IMR-90 (cell line): ENCODE measurements at regions not wholly inside any gene's neighbourhood (a gene's known extent, or its start where the extent isn't known, plus 50 kb on each side); places are given as distances from the start of the nearest gene placed in this dataset.

Experiments used
- ATAC-seq: fragments of 200-7000 bp; cut with Tn5 transposase; 2 replicates; pipeline ENCODE4 v1.9.1; 2020; ENCODE audit warnings: low read depth, mild to moderate bottlenecking, moderate library complexity
- BruUV-seq: library from RNA; stranded (reverse); fragments of 400-500 nt; replicated peaks from 2 replicates; lab custom pipeline; 2021; lab: Mats Ljungman, UMichigan
- CTCF ChIA-PET: fragments of 300-600 bp; formaldehyde crosslinking; extraction: SDS; loops from one replicate; lab custom pipeline; 2021; ENCODE audit warnings: antibody characterized with exemption; lab: Yijun Ruan, JAX
- POLR2A ChIA-PET: fragments of 300-600 bp; sonication (Branson Sonifier 250); formaldehyde crosslinking; loops from one replicate; lab custom pipeline; 2022; ENCODE audit warnings: antibody characterized with exemption; ENCODE audit not compliant: unreplicated experiment; lab: Charles Lee
- DNase-seq: peaks from one replicate; pipeline ENCODE4 v3.0.0; 2013
- H2AFZ ChIP-seq: replicated peaks from 2 replicates; pipeline ENCODE3; 2013; ENCODE audit warnings: low read length, mild to moderate bottlenecking; ENCODE audit not compliant: poor library complexity
- H2AK5ac ChIP-seq: 2 replicates; pipeline ENCODE4 v1.6.1; 2013; ENCODE audit warnings: low read depth, low read length, inconsistent platforms
- H2AK9ac ChIP-seq: replicated peaks from 2 replicates; pipeline ENCODE3; 2013; ENCODE audit warnings: mild to moderate bottlenecking, low read depth, low read length, moderate library complexity; ENCODE audit not compliant: poor library complexity
- H2BK120ac ChIP-seq: 2 replicates; pipeline ENCODE4 v1.6.1; 2013; ENCODE audit warnings: low read depth, low read length, inconsistent platforms
- H2BK15ac ChIP-seq: 3 replicates; pipeline ENCODE4 v1.6.1; 2013; ENCODE audit warnings: low read depth, low read length, inconsistent platforms
- H2BK20ac ChIP-seq: 2 replicates; pipeline ENCODE4 v1.6.1; 2013; ENCODE audit warnings: low read depth, mild to moderate bottlenecking, inconsistent platforms, low read length, moderate library complexity
- H2BK5ac ChIP-seq: 2 replicates; pipeline ENCODE4 v1.6.1; 2013; ENCODE audit warnings: mild to moderate bottlenecking, low read depth, low read length, inconsistent platforms; ENCODE audit not compliant: poor library complexity, severe bottlenecking
- H3K14ac ChIP-seq: replicated peaks from 2 replicates; pipeline ENCODE4 v1.6.1; 2013; ENCODE audit warnings: low read depth, low read length, inconsistent platforms
- H3K18ac ChIP-seq: 2 replicates; pipeline ENCODE4 v1.6.1; 2013; ENCODE audit warnings: low read depth, low read length, control low read depth
- H3K23ac ChIP-seq: 2 replicates; pipeline ENCODE4 v1.6.1; 2013; ENCODE audit warnings: low read depth, low read length, inconsistent platforms
- H3K27ac ChIP-seq: 2 replicates; pipeline ENCODE4 v1.5.1; 2013; ENCODE audit warnings: mild to moderate bottlenecking, control low read depth, low read length; ENCODE audit not compliant: insufficient read depth
- H3K27me3 ChIP-seq: 2 replicates; pipeline ENCODE4 v1.6.1; 2013; ENCODE audit warnings: low read length; ENCODE audit not compliant: control insufficient read depth, insufficient read depth
- H3K36me3 ChIP-seq: 2 replicates; pipeline ENCODE4 v1.6.1; 2013; ENCODE audit warnings: low read length, mixed read lengths; ENCODE audit not compliant: control insufficient read depth, insufficient read depth
- H3K4ac ChIP-seq: 2 replicates; pipeline ENCODE4 v1.6.1; 2013; ENCODE audit warnings: low read depth, low read length, inconsistent platforms
- H3K4me1 ChIP-seq: 2 replicates; pipeline ENCODE4 v1.6.1; 2013; ENCODE audit warnings: low read length, mixed read lengths; ENCODE audit not compliant: control insufficient read depth, insufficient read depth
- H3K4me2 ChIP-seq: 2 replicates; pipeline ENCODE4 v1.6.1; 2013; ENCODE audit warnings: low read depth, mild to moderate bottlenecking, control low read depth, low read length, moderate library complexity
- H3K4me3 ChIP-seq: 2 replicates; pipeline ENCODE4 v1.5.1; 2013; ENCODE audit warnings: low read depth, mild to moderate bottlenecking, control low read depth, low read length, moderate library complexity; ENCODE audit not compliant: insufficient read depth
- H3K56ac ChIP-seq: 2 replicates; pipeline ENCODE4 v1.6.1; 2013; ENCODE audit warnings: low read length, inconsistent platforms; ENCODE audit not compliant: insufficient read depth; ENCODE audit errors: extremely low read depth
- H3K79me1 ChIP-seq, 2 experiments: 2 replicates each; pipeline ENCODE4 v1.6.1; 2013; ENCODE audit warnings: low read length in 2 of 2, inconsistent platforms in 1 of 2, low read depth in 1 of 2
- H3K9ac ChIP-seq: 2 replicates; pipeline ENCODE4 v1.6.1; 2013; ENCODE audit warnings: low read depth, low read length, control low read depth
- H3K9me1 ChIP-seq: 2 replicates; pipeline ENCODE4 v1.6.1; 2013; ENCODE audit warnings: low read length, inconsistent platforms; ENCODE audit not compliant: insufficient read depth
- H3K9me3 ChIP-seq: 2 replicates; pipeline ENCODE4 v1.6.1; 2013; ENCODE audit warnings: low read length; ENCODE audit not compliant: control insufficient read depth, insufficient read depth
- H4K20me1 ChIP-seq: 2 replicates; pipeline ENCODE4 v1.6.1; 2013; ENCODE audit warnings: low read length, inconsistent platforms; ENCODE audit not compliant: insufficient read depth
- H4K5ac ChIP-seq: 2 replicates; pipeline ENCODE4 v1.6.1; 2013; ENCODE audit warnings: mild to moderate bottlenecking, low read depth, low read length, control low read depth
- H4K8ac ChIP-seq, 2 experiments: 2 replicates each; pipeline ENCODE4 v1.6.1; 2013; ENCODE audit warnings: low read depth in 2 of 2, low read length in 2 of 2, control low read depth in 1 of 2, inconsistent platforms in 1 of 2
- H4K91ac ChIP-seq: 2 replicates; pipeline ENCODE4 v1.6.1; 2013; ENCODE audit warnings: low read depth, low read length, inconsistent platforms; ENCODE audit not compliant: insufficient read depth
- BHLHE40 ChIP-seq: fragments of 150-350 bp; IDR thresholded peaks from 2 replicates; pipeline ENCODE4 v1.6.1; 2016; ENCODE audit warnings: mild to moderate bottlenecking, low read depth, low read length
- CEBPB ChIP-seq: IDR thresholded peaks from 2 replicates; pipeline ENCODE4 v1.6.1; 2012; ENCODE audit warnings: low read depth, low read length, improper control_type of control experiment
- FOS ChIP-seq: fragments of 150-350 bp; IDR thresholded peaks from 2 replicates; pipeline ENCODE4 v1.6.1; 2016; ENCODE audit warnings: low read depth, low read length
- MAZ ChIP-seq: IDR thresholded peaks from 2 replicates; pipeline ENCODE4 v1.6.1; 2012; ENCODE audit warnings: low read depth, mild to moderate bottlenecking, low read length, improper control_type of control experiment, moderate library complexity, borderline replicate concordance
- NFE2L2 ChIP-seq: fragments of 150-350 bp; IDR thresholded peaks from 2 replicates; pipeline ENCODE4 v1.6.1; 2016; ENCODE audit warnings: low read depth, mild to moderate bottlenecking, low read length
- RCOR1 ChIP-seq: IDR thresholded peaks from 2 replicates; pipeline ENCODE4 v1.6.1; 2012; ENCODE audit warnings: mild to moderate bottlenecking, low read length, improper control_type of control experiment; ENCODE audit not compliant: insufficient replicate concordance
- WGBS, 2 experiments: methylation state at CpG; one replicate each; pipeline versions ENCODE4 v1.1.5 to v1.1.7; 2013; ENCODE audit warnings: missing lambda C conversion rate in 2 of 2; ENCODE audit not compliant: insufficient read length in 1 of 2; ENCODE audit errors: extremely low coverage in 2 of 2; 5-methylcytosine and 5-hydroxymethylcytosine counted together
- dilution Hi-C: fragments of 300-500 bp; cut with HindIII; formaldehyde crosslinking; loops from one replicate; pipeline ENCODE4 v1.14.3; 2018; ENCODE audit warnings: low sequenced_read_pairs; ENCODE audit not compliant: unreplicated experiment
- in situ Hi-C: fragments of 300-500 bp; cut with MboI; formaldehyde crosslinking; loops from 3 replicates; pipeline ENCODE4 v1.14.3; 2019; ENCODE audit warnings: low sequenced_read_pairs, inconsistent platforms, mixed read lengths
- intact Hi-C: fragments of 100-400 bp; cut with micrococcal nuclease; formaldehyde crosslinking; loops from 2 replicates; pipeline ENCODE4 v1.10.0; 2022
- TF ChIP-seq, protein P1 (sequence below): fragments of 150-350 bp; IDR thresholded peaks from 2 replicates; pipeline ENCODE4 v1.6.1; 2016; ENCODE audit warnings: low read depth, mild to moderate bottlenecking, low read length, moderate library complexity, borderline replicate concordance

DNA sequence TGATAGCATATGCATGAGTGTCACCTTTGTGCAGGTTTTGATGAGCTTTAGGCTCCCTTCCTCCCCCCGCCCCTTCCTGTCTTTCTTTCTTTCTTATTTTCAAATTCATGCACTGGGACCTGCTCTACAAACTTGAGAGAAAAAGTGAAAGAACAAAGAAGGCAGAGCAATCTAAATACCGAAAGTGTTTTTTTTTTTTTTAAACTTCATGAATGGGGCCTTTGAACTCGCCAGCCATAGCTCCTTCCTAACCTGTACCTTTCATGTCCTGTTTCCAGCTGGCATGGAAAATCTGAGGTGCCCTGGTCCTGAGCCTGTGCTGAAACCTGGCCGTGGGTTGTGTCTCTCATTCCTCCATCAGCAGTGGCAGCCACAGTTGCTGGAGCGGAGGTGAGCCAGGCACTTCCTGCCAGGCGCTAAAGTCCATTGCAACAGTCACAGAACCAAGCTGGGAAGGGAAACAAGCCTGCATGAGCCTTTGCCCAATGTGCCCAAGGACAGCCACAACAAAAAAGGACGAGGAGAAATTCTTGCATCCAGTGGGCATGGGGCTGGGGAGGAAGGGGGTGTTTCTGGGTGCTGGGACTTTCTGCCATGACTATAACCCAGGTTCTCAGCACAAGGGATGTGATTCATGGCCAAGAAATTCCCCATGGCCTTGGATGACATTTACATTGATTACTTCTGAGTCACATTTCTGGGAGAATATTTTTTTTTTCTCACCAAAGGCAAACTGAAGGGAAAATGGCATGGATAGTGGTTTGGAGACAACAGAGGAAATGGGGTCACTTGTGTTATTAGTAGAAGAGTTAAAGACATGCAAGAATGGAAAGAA lies 102.7 kb downstream of the TMEM30B start:
- peak overlapping the region; percentile 25 for H3K4me2 ChIP-seq
- peak overlapping the region; percentile 100 for H2BK20ac ChIP-seq
- CTCF ChIA-PET, result interaction anchor here (0.6 to 0.7 kb wide), 2 partner anchors 10 to 34 kb away, joined by 3 to 4 read pairs; no protein-coding TSS in a partner anchor

More for the DNA sequence above, 102.7 kb downstream of the TMEM30B start:
- peak overlapping the region; percentile 99 for H3K18ac ChIP-seq
- ATAC-seq (peak; percentile 83), DNase-seq (peak; percentile 99)
- peak overlapping the region; percentile 95 to 99 for H4K8ac ChIP-seq
- peak overlapping the region; percentile 94 for H3K23ac ChIP-seq
- no peak overlapping the region for H3K4me3 ChIP-seq
- H4K91ac ChIP-seq, result peak overlapping the region; percentile 100
- H3K9ac ChIP-seq, result peak overlapping the region; percentile 40
- H3K14ac ChIP-seq, result peak overlapping the region; percentile 99
- H4K5ac ChIP-seq, result peak overlapping the region; percentile 100
- H4K20me1 ChIP-seq, result no peaks in the 10 kb centered on the region
- peaks cover 19% of the 10 kb centered on the region for H3K9me1 ChIP-seq
- peak overlapping the region; percentile 100 for H2BK120ac ChIP-seq
- H3K27me3 ChIP-seq, result no peaks in the 10 kb centered on the region
- dilution Hi-C loops, result no loop called here
- peak overlapping the region; percentile 100 for H3K27ac ChIP-seq
- peak overlapping the region; percentile 100 for H3K4ac ChIP-seq
- BruUV-seq, result no TSS peak
- peaks cover 33% of the 10 kb centered on the region for H3K4me1 ChIP-seq
- H2BK15ac ChIP-seq, result peak overlapping the region; percentile 97
- POLR2A ChIA-PET, result interaction anchor here (0.6 kb wide), 1 partner anchor 9 kb away, joined by 10 read pairs; no protein-coding TSS in a partner anchor
- peak overlapping the region; percentile 85 for H2AFZ ChIP-seq
- H3K79me1 ChIP-seq, result peaks cover 0 to 20% of the 10 kb centered on the region in 2 experiments; a peak in 2 of 4 replicates
- 0 out of 2 replicates have a peak, but pooled peaks cover under 1% of the 10 kb centered on the region for H3K9me3 ChIP-seq
- 0 out of 2 replicates have a peak, but pooled peaks have one; percentile 0 for TF ChIP-seq CEBPB
- no peak for TF ChIP-seq BHLHE40
- peak; percentile 96 for TF ChIP-seq FOS
- no peak for TF ChIP-seq RCOR1
- 0 out of 2 replicates have a peak, but pooled peaks have one; percentile 22 for TF ChIP-seq MAZ
- TF ChIP-seq, protein P1, sequence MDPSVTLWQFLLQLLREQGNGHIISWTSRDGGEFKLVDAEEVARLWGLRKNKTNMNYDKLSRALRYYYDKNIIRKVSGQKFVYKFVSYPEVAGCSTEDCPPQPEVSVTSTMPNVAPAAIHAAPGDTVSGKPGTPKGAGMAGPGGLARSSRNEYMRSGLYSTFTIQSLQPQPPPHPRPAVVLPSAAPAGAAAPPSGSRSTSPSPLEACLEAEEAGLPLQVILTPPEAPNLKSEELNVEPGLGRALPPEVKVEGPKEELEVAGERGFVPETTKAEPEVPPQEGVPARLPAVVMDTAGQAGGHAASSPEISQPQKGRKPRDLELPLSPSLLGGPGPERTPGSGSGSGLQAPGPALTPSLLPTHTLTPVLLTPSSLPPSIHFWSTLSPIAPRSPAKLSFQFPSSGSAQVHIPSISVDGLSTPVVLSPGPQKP, result no peak
- TF ChIP-seq NFE2L2, result peak; percentile 12; the same call in 1 of the 2 replicates
- peak overlapping the region; percentile 97 for H2AK9ac ChIP-seq
- in situ Hi-C loops, result no loop called here
- peak overlapping the region; percentile 100 for H2AK5ac ChIP-seq
- intact Hi-C loops, result loop anchor here (1.0 to 2.0 kb wide), 2 partner anchors 74 to 76 kb away; no protein-coding TSS in a partner anchor
- H2BK5ac ChIP-seq, result peak overlapping the region; percentile 100
- H3K36me3 ChIP-seq, result no peaks in the 10 kb centered on the region
- H3K56ac ChIP-seq, result peak overlapping the region; percentile 96
- WGBS, 2 experiments, result 56% methylated on average over 3 of the region's 7 CpGs; no CpG with 5 or more reads in 1 of the 2 experiments
